ENCODE measurements at regions not wholly inside any gene's neighbourhood (a gene's known extent, or its start where the extent isn't known, plus 50 kb on each side); places are given as distances from the start of the nearest gene placed in this dataset.

DNA sequence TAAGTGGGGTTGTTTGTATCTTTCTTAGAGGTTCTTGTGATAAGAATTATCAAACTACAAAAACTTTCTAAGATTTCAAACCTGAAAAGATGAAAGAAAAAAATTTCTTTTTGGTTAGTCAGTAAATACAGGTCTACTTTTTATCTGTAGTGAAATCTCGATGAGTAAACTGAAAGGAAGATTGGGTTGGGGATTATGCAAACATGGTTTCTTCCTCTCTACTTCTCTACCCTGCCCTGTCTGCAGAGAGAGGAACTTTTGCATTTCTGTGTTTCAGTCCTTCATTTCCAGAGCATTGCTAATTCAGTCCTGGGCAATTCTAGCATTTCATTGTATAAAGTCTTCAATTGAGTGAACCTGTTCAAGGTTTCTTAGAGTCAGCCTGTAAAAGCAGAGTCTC, 51.6 kb upstream of the IL2 start:
- DNase-seq, result no peak

Data from activated T-cell treated with anti-CD3 and anti-CD28 coated beads, Interleukin-2, amount 50 U/mL, for 1 hour (primary cell).